Activated B cell treated with CpG ODN at 0.5 μM for 24 hours (primary cell): ENCODE measurements at regions not wholly inside any gene's neighbourhood (a gene's known extent, or its start where the extent isn't known, plus 50 kb on each side); places are given as distances from the start of the nearest gene placed in this dataset.

ENCODE experiments used
- ATAC-seq: fragments of 200-7000 bp; cut with Tn5 transposase; one replicate; pipeline ENCODE4 v1.10.0; 2021; ENCODE audit warnings: low read depth, mild to moderate bottlenecking, moderate library complexity
- CTCF ChIA-PET: fragments of 350-600 bp; sonication (Branson Sonifier 250); formaldehyde crosslinking; loops from one replicate; lab custom pipeline; 2021; ENCODE audit warnings: antibody characterized with exemption; lab: Charles Lee
- POLR2A ChIA-PET: fragments of 350-600 bp; sonication (Branson Sonifier 250); formaldehyde crosslinking; loops from one replicate; lab custom pipeline; 2021; ENCODE audit warnings: antibody characterized with exemption; lab: Charles Lee
- DNase-seq: peaks from one replicate; pipeline ENCODE4 v3.0.0; 2022
- H3K27ac Mint-ChIP-seq: one replicate; pipeline ENCODE4 v1.8.0; 2020; ENCODE audit warnings: mixed read lengths
- H3K27me3 Mint-ChIP-seq: one replicate; pipeline ENCODE4 v1.8.0; 2021; ENCODE audit warnings: mixed read lengths
- H3K36me3 Mint-ChIP-seq: one replicate; pipeline ENCODE4 v1.8.0; 2021; ENCODE audit warnings: low read depth, mixed read lengths
- H3K4me1 Mint-ChIP-seq: one replicate; pipeline ENCODE4 v1.8.0; 2021; ENCODE audit warnings: mixed read lengths
- H3K4me3 Mint-ChIP-seq: one replicate; pipeline ENCODE4 v1.8.0; 2020; ENCODE audit warnings: mild to moderate bottlenecking, mixed read lengths
- H3K9me3 Mint-ChIP-seq: one replicate; pipeline ENCODE4 v1.8.0; 2020; ENCODE audit warnings: mixed read lengths
- CTCF ChIP-seq: fragments of 200-600 bp; IDR thresholded peaks from one replicate; pipeline ENCODE4 v1.8.0; 2022; ENCODE audit warnings: antibody characterized with exemption, mild to moderate bottlenecking
- intact Hi-C: fragments of 100-400 bp; cut with micrococcal nuclease; formaldehyde crosslinking; loops from one replicate; pipeline ENCODE4 v1.15.1; 2024

GRCh38 chr6:81666481-81666880, 86.0 kb downstream of the TENT5A start:
- ChIA-PET CTCF (no interaction called here), POLR2A (no interaction called here)
- peaks cover 4% of the 10 kb centered on the region for H3K9me3 Mint-ChIP-seq
- ATAC-seq = no peak
- DNase-seq = no peak
- intact Hi-C loops = no loop called here
- H3K36me3 Mint-ChIP-seq = no peaks in the 10 kb centered on the region
- no peaks in the 10 kb centered on the region for H3K27me3 Mint-ChIP-seq
- no peak overlapping the region for H3K4me3 Mint-ChIP-seq
- no peaks in the 10 kb centered on the region for H3K4me1 Mint-ChIP-seq
- H3K27ac Mint-ChIP-seq = no peak overlapping the region
- no peak for TF ChIP-seq CTCF

DNA sequence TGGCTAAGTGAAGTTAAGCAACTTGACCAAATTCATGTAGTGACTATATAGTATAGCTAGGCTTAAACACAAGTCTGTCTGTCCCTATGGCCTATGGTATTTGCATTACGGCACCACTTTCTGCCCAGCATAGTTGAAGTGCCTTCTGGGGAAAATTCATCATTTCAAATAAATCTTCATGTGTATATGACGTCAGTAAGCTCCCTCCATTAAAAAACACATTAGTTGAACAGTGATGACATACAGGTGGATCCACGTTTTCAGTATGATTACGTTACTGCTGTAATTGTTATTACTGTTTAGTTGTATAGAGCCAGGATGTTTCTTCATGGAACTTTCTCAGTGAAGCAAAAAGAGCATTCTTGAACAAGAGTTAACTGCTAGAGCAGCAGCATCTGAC, 96.2 kb downstream of the TENT5A start:
- POLR2A ChIA-PET = no interaction called here
- no peaks in the 10 kb centered on the region for H3K9me3 Mint-ChIP-seq
- no peaks in the 10 kb centered on the region for H3K27me3 Mint-ChIP-seq
- H3K4me3 Mint-ChIP-seq = no peak overlapping the region
- no peaks in the 10 kb centered on the region for H3K36me3 Mint-ChIP-seq
- ATAC-seq (no peak), DNase-seq (no peak)
- CTCF ChIA-PET = no interaction called here
- no peak for TF ChIP-seq CTCF
- H3K27ac Mint-ChIP-seq = no peak overlapping the region
- H3K4me1 Mint-ChIP-seq = no peaks in the 10 kb centered on the region
- intact Hi-C loops = no loop called here

- Mint-ChIP-seq H3K4me3 (no peak overlapping the region), H3K9me3 (no peaks in the 10 kb centered on the region), H3K27ac (no peak overlapping the region), H3K36me3 (no peaks in the 10 kb centered on the region), H3K27me3 (no peaks in the 10 kb centered on the region), H3K4me1 (no peaks in the 10 kb centered on the region)
- ChIA-PET CTCF (no interaction called here), POLR2A (no interaction called here)
- intact Hi-C loops = no loop called here
- no peak for ATAC-seq
- no peak for TF ChIP-seq CTCF
- no peak for DNase-seq
Observed at GRCh38 chr6:81655696-81656095, 96.8 kb downstream of the TENT5A start.

DNA sequence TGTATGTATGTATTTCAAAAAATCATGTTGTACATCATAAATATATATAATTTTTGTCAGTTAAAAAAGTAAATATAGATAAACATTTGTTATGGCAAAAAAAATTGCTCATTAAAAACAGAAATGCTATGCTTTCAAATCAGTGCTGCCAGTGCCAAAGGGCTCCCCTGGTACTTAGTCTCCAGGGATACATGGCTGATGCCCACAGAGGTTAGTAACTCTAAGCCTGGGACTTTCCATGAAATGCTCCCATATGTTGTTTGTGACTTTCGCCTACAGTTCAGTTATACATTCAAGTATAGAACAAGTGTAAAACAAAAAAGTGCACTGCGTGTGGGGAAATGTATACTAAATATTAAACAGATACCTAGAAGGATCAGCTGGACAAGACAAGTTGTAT, 104.0 kb downstream of the TENT5A start:
- H3K36me3 Mint-ChIP-seq = no peaks in the 10 kb centered on the region
- no peaks in the 10 kb centered on the region for H3K9me3 Mint-ChIP-seq
- ATAC-seq (no peak), DNase-seq (no peak)
- ChIA-PET POLR2A (no interaction called here), CTCF (no interaction called here)
- intact Hi-C loops = no loop called here
- H3K4me3 Mint-ChIP-seq = no peak overlapping the region
- no peak for TF ChIP-seq CTCF
- H3K4me1 Mint-ChIP-seq = no peaks in the 10 kb centered on the region
- H3K27ac Mint-ChIP-seq = no peak overlapping the region
- no peaks in the 10 kb centered on the region for H3K27me3 Mint-ChIP-seq

- Mint-ChIP-seq H3K4me3 (no peak overlapping the region), H3K9me3 (peaks cover 8% of the 10 kb centered on the region), H3K27me3 (no peaks in the 10 kb centered on the region), H3K27ac (no peak overlapping the region), H3K4me1 (no peaks in the 10 kb centered on the region), H3K36me3 (no peaks in the 10 kb centered on the region)
- no peak for ATAC-seq
- ChIA-PET CTCF (no interaction called here), POLR2A (no interaction called here)
- TF ChIP-seq CTCF = no peak
- DNase-seq = no peak
- intact Hi-C loops = no loop called here
Observed at GRCh38 chr6:81643156-81643555, 109.3 kb downstream of the TENT5A start.
